Loucy (cell line): ENCODE measurements at regions not wholly inside any gene's neighbourhood (a gene's known extent, or its start where the extent isn't known, plus 50 kb on each side); places are given as distances from the start of the nearest gene placed in this dataset.

ENCODE experiments used
- H2AFZ ChIP-seq: fragments of 200-600 bp; sonication (generic); 2 replicates; pipeline ENCODE4 v1.6.0; 2016; ENCODE audit warnings: antibody characterized with exemption, mild to moderate bottlenecking, low read length, moderate library complexity
- H3F3A ChIP-seq: fragments of 200-600 bp; 2 replicates; pipeline ENCODE4 v1.6.0; 2016; ENCODE audit warnings: antibody characterized with exemption, low read depth, mild to moderate bottlenecking
- H3K27me3 ChIP-seq: fragments of 200-600 bp; sonication (generic); 2 replicates; pipeline ENCODE4 v1.6.1; 2014; ENCODE audit warnings: low read length, mild to moderate bottlenecking; ENCODE audit not compliant: insufficient read depth, poor library complexity, severe bottlenecking
- H3K36me3 ChIP-seq: fragments of 200-600 bp; sonication (generic); 2 replicates; pipeline ENCODE4 v1.6.1; 2016; ENCODE audit warnings: low read length; ENCODE audit not compliant: insufficient read depth
- H3K4me1 ChIP-seq: fragments of 200-600 bp; sonication (generic); 2 replicates; pipeline ENCODE4 v1.5.1; 2014; ENCODE audit warnings: low read length, mild to moderate bottlenecking; ENCODE audit not compliant: insufficient read depth, poor library complexity, severe bottlenecking
- H3K4me2 ChIP-seq: fragments of 200-600 bp; sonication (generic); 2 replicates; pipeline ENCODE4 v1.6.0; 2014; ENCODE audit warnings: antibody characterized with exemption, low read length, low read depth, mild to moderate bottlenecking; ENCODE audit not compliant: poor library complexity, severe bottlenecking
- H3K4me3 ChIP-seq: fragments of 200-600 bp; sonication (generic); 2 replicates; pipeline ENCODE4 v1.5.1; 2014; ENCODE audit warnings: low read length, mild to moderate bottlenecking, mixed read lengths; ENCODE audit not compliant: poor library complexity, severe bottlenecking
- H3K79me2 ChIP-seq: fragments of 200-600 bp; sonication (generic); 2 replicates; pipeline ENCODE4 v1.6.1; 2014; ENCODE audit warnings: low read length; ENCODE audit not compliant: insufficient read depth
- H3K9ac ChIP-seq: fragments of 200-600 bp; sonication (generic); 2 replicates; pipeline ENCODE4 v1.6.0; 2014; ENCODE audit warnings: mild to moderate bottlenecking, low read depth, low read length, moderate library complexity; ENCODE audit not compliant: poor library complexity, severe bottlenecking
- H3K9me2 ChIP-seq: fragments of 200-600 bp; sonication (generic); replicated peaks from 2 replicates; pipeline ENCODE4 v1.6.1; 2016; ENCODE audit warnings: low read depth, low read length, mixed read lengths
- H3K9me3 ChIP-seq: fragments of 200-600 bp; sonication (generic); 2 replicates; pipeline ENCODE4 v1.6.1; 2014; ENCODE audit warnings: mild to moderate bottlenecking, antibody characterized with exemption, low read length, low read depth; ENCODE audit not compliant: insufficient read depth
- H4K20me1 ChIP-seq: fragments of 200-600 bp; sonication (generic); 2 replicates; pipeline ENCODE4 v1.6.0; 2014; ENCODE audit warnings: antibody characterized with exemption, low read length, mild to moderate bottlenecking; ENCODE audit not compliant: insufficient read depth, poor library complexity, severe bottlenecking
- EZH2phosphoT487 ChIP-seq: fragments of 200-600 bp; IDR thresholded peaks from 2 replicates; pipeline ENCODE4 v1.6.1; 2018; ENCODE audit warnings: antibody characterized with exemption, mild to moderate bottlenecking, moderate library complexity, borderline replicate concordance
- TF ChIP-seq, protein P1 (sequence below): fragments of 200-600 bp; sonication (generic); conservative IDR thresholded peaks from 2 replicates; pipeline ENCODE4 v1.5.1; 2014; ENCODE audit warnings: mild to moderate bottlenecking, antibody characterized with exemption, low read length

DNA sequence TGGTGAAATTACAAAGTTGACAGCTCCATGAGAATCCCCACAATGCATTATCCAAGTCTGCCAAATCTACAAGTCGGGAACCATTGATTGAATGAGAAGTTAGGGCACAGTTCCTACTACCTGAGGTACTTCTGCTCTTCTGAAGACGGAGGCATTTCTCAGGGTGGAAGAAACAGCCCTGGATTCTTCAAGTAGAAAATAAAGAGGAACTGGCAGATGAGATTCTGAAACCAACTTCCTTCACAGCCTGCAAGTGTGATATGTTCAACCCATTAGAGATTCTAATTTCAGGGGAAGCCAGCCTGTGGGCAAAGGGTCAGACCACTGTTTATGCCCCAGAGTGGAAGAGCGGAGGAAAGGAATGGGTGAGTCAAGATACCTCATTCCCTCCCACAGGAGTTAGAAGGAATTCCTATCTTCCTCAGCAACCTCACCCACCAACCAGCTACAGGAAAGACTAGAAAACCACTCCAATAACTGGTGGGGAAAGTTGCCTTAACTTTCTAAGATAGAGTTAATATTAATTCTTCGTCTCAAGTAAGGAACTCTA, 50.5 kb upstream of the BMPER start:
- Histone ChIP-seq H3K9me2 (no peaks in the 10 kb centered on the region), H3F3A (no peaks in the 10 kb centered on the region), H3K9me3 (no peaks in the 10 kb centered on the region), H3K9ac (no peak overlapping the region), H3K27me3 (no peaks in the 10 kb centered on the region), H3K4me1 (no peaks in the 10 kb centered on the region), H3K4me3 (no peak overlapping the region), H3K79me2 (no peaks in the 10 kb centered on the region), H4K20me1 (no peaks in the 10 kb centered on the region), H3K4me2 (no peak overlapping the region), H2AFZ (no peak overlapping the region), H3K36me3 (no peaks in the 10 kb centered on the region)
- TF ChIP-seq EZH2phosphoT487, result no peak
- TF ChIP-seq, protein P1, sequence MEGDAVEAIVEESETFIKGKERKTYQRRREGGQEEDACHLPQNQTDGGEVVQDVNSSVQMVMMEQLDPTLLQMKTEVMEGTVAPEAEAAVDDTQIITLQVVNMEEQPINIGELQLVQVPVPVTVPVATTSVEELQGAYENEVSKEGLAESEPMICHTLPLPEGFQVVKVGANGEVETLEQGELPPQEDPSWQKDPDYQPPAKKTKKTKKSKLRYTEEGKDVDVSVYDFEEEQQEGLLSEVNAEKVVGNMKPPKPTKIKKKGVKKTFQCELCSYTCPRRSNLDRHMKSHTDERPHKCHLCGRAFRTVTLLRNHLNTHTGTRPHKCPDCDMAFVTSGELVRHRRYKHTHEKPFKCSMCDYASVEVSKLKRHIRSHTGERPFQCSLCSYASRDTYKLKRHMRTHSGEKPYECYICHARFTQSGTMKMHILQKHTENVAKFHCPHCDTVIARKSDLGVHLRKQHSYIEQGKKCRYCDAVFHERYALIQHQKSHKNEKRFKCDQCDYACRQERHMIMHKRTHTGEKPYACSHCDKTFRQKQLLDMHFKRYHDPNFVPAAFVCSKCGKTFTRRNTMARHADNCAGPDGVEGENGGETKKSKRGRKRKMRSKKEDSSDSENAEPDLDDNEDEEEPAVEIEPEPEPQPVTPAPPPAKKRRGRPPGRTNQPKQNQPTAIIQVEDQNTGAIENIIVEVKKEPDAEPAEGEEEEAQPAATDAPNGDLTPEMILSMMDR, result no peak
